GM12864 (cell line): ENCODE measurements at regions not wholly inside any gene's neighbourhood (a gene's known extent, or its start where the extent isn't known, plus 50 kb on each side); places are given as distances from the start of the nearest gene placed in this dataset.

Experiments
- DNase-seq: peaks from one replicate; pipeline ENCODE4 v3.0.0-alpha.2; 2011; ENCODE audit warnings: low read depth
- H3K4me3 ChIP-seq: 2 replicates; pipeline ENCODE4 v1.5.1; 2011; ENCODE audit warnings: mild to moderate bottlenecking, low read depth, low read length, control low read depth
- CTCF ChIP-seq: IDR thresholded peaks from 2 replicates; pipeline ENCODE4 v1.5.1; 2011; ENCODE audit warnings: low read depth, mild to moderate bottlenecking, moderate library complexity, low read length, control low read depth, inconsistent platforms; ENCODE audit errors: missing control alignments

GRCh38 chr2:104444889-104445288 lies 409.0 kb upstream of the POU3F3 start:
- H3K4me3 ChIP-seq, result no peak overlapping the region
- no peak for DNase-seq
- no peak for TF ChIP-seq CTCF

GRCh38 chr2:104447831-104448434 lies 406.0 kb upstream of the POU3F3 start:
- no peak for DNase-seq
- TF ChIP-seq CTCF, result peak; percentile 19
- no peak overlapping the region for H3K4me3 ChIP-seq

GRCh38 chr2:104448661-104449440 lies 405.1 kb upstream of the POU3F3 start:
- TF ChIP-seq CTCF, result no peak
- H3K4me3 ChIP-seq, result no peak overlapping the region
- no peak for DNase-seq

- TF ChIP-seq CTCF, result no peak
- no peak overlapping the region for H3K4me3 ChIP-seq
- DNase-seq, result no peak
Measured at GRCh38 chr2:104452558-104452957, 401.4 kb upstream of the POU3F3 start.

GRCh38 chr2:104462731-104463130 lies 391.2 kb upstream of the POU3F3 start:
- no peak for TF ChIP-seq CTCF
- no peak for DNase-seq
- no peak overlapping the region for H3K4me3 ChIP-seq

GRCh38 chr2:104465981-104466380 lies 387.9 kb upstream of the POU3F3 start:
- DNase-seq, result no peak
- H3K4me3 ChIP-seq, result no peak overlapping the region
- no peak for TF ChIP-seq CTCF

- no peak for DNase-seq
- no peak overlapping the region for H3K4me3 ChIP-seq
- no peak for TF ChIP-seq CTCF
Measured at GRCh38 chr2:104468846-104469245, 385.1 kb upstream of the POU3F3 start.
